CD14-positive monocyte (primary cell): ENCODE measurements at regions not wholly inside any gene's neighbourhood (a gene's known extent, or its start where the extent isn't known, plus 50 kb on each side); places are given as distances from the start of the nearest gene placed in this dataset.

ENCODE experiments used
- DNase-seq, 3 donors: peaks; one replicate each; pipeline ENCODE4 v3.0.0-alpha.2; 2011 to 2022
- H2AFZ ChIP-seq: 2 replicates; pipeline ENCODE4 v1.6.0; 2012; ENCODE audit warnings: mild to moderate bottlenecking, low read depth, low read length, inconsistent platforms; ENCODE audit not compliant: insufficient read depth, poor library complexity, severe bottlenecking
- H3K27ac ChIP-seq, 2 donors: 1 replicate in 1 of 2; 2 replicates in 1 of 2; pipeline ENCODE4 v1.5.1; 2012 to 2013; ENCODE audit warnings: low read length in 2 of 2, control low read depth in 1 of 2, inconsistent platforms in 1 of 2, low read depth in 1 of 2, mild to moderate bottlenecking in 1 of 2
- H3K27me3 ChIP-seq, 2 donors: one replicate each; pipeline versions ENCODE4 v1.6.0 to v1.6.1; 2011 to 2013; ENCODE audit warnings: low read length in 2 of 2; ENCODE audit not compliant: control insufficient read depth in 2 of 2, insufficient read depth in 2 of 2
- H3K36me3 ChIP-seq, 2 donors: replicated peaks in 1 of 2; 1 replicate in 1 of 2; 2 replicates in 1 of 2; pipeline versions ENCODE4 v1.5.1 to v1.6.1; 2012 to 2013; ENCODE audit warnings: low read length in 2 of 2, control low read depth in 1 of 2, inconsistent platforms in 1 of 2, mild to moderate bottlenecking in 1 of 2; ENCODE audit not compliant: insufficient read depth in 2 of 2, control insufficient read depth in 1 of 2
- H3K4me1 ChIP-seq, 2 donors: 1 replicate in 1 of 2; 2 replicates in 1 of 2; pipeline versions ENCODE4 v1.5.1 to v1.6.1; 2012 to 2013; ENCODE audit warnings: low read length in 2 of 2, control low read depth in 1 of 2, inconsistent platforms in 1 of 2, mild to moderate bottlenecking in 1 of 2, moderate library complexity in 1 of 2; ENCODE audit not compliant: insufficient read depth in 2 of 2, control insufficient read depth in 1 of 2
- H3K4me2 ChIP-seq: replicated peaks from 2 replicates; pipeline ENCODE3; 2012; ENCODE audit warnings: low read length, moderate library complexity, mild to moderate bottlenecking; ENCODE audit not compliant: poor library complexity, severe bottlenecking; ENCODE audit errors: extremely low read depth
- H3K4me3 ChIP-seq, 3 experiments: fragments of 200-600 bp in 1 of 3; sonication (generic) in 1 of 3; replicated peaks in 1 of 3; 1 replicate in 2 of 3; 2 replicates in 1 of 3; pipeline ENCODE4 v1.5.1; 2011 to 2013; ENCODE audit warnings: low read length in 3 of 3, mild to moderate bottlenecking in 3 of 3, control low read depth in 2 of 3, low read depth in 2 of 3, inconsistent platforms in 1 of 3, moderate library complexity in 1 of 3
- H3K79me2 ChIP-seq: 2 replicates; pipeline ENCODE4 v1.6.0; 2012; ENCODE audit warnings: mild to moderate bottlenecking, control low read depth, inconsistent platforms, low read length, moderate library complexity; ENCODE audit not compliant: insufficient read depth
- H3K9ac ChIP-seq: 2 replicates; pipeline ENCODE4 v1.6.0; 2017; ENCODE audit warnings: low read length, mild to moderate bottlenecking; ENCODE audit not compliant: insufficient read depth, poor library complexity, severe bottlenecking
- H3K9me3 ChIP-seq, 2 donors: replicated peaks in 1 of 2; 1 replicate in 1 of 2; 2 replicates in 1 of 2; pipeline versions ENCODE4 v1.5.1 to v1.6.1; 2012 to 2013; ENCODE audit warnings: low read length in 2 of 2, control low read depth in 1 of 2; ENCODE audit not compliant: control insufficient read depth in 1 of 2, insufficient read depth in 1 of 2
- H4K20me1 ChIP-seq: 2 replicates; pipeline ENCODE4 v1.6.0; 2012; ENCODE audit warnings: mild to moderate bottlenecking, low read length, control low read depth, moderate library complexity; ENCODE audit not compliant: insufficient read depth
- H3K27ac Mint-ChIP-seq, 7 donors: one replicate each; pipeline ENCODE4 v1.8.0; 2020; ENCODE audit warnings: mild to moderate bottlenecking in 7 of 7, mixed read lengths in 7 of 7, moderate library complexity in 6 of 7, inconsistent platforms in 2 of 7
- H3K27me3 Mint-ChIP-seq, 3 donors: one replicate each; pipeline ENCODE4 v1.8.0; 2021 to 2022; ENCODE audit warnings: low read depth in 3 of 3, mild to moderate bottlenecking in 3 of 3, mixed read lengths in 3 of 3, moderate library complexity in 3 of 3, inconsistent platforms in 1 of 3
- H3K36me3 Mint-ChIP-seq, 2 donors: one replicate each; pipeline ENCODE4 v1.8.0; 2020; ENCODE audit warnings: mixed read lengths in 2 of 2, inconsistent platforms in 1 of 2, mild to moderate bottlenecking in 1 of 2
- H3K4me1 Mint-ChIP-seq: one replicate; pipeline ENCODE4 v1.8.0; 2020; ENCODE audit warnings: mild to moderate bottlenecking, mixed read lengths
- H3K4me3 Mint-ChIP-seq, 2 donors: one replicate each; pipeline ENCODE4 v1.8.0; 2020; ENCODE audit warnings: mild to moderate bottlenecking in 2 of 2, mixed read lengths in 2 of 2, moderate library complexity in 1 of 2
- H3K9me3 Mint-ChIP-seq, 7 donors: one replicate each; pipeline ENCODE4 v1.8.0; 2020 to 2022; ENCODE audit warnings: mixed read lengths in 7 of 7, mild to moderate bottlenecking in 6 of 7, moderate library complexity in 6 of 7, inconsistent platforms in 2 of 7
- WGBS: methylation state at CpG from one replicate; pipeline ENCODE4 v1.1.5; 2013; ENCODE audit warnings: missing lambda C conversion rate; ENCODE audit not compliant: insufficient coverage; 5-methylcytosine and 5-hydroxymethylcytosine counted together
- intact Hi-C, 2 donors: fragments of 100-400 bp; cut with micrococcal nuclease; formaldehyde crosslinking; loops; one replicate each; pipeline versions ENCODE4 v1.15.0 to v1.15.1; 2023
- TF ChIP-seq, protein P1 (sequence below): fragments of 200-600 bp; IDR thresholded peaks from one replicate; pipeline ENCODE4 v1.8.0; 2022; ENCODE audit warnings: antibody characterized with exemption, mild to moderate bottlenecking

DNA sequence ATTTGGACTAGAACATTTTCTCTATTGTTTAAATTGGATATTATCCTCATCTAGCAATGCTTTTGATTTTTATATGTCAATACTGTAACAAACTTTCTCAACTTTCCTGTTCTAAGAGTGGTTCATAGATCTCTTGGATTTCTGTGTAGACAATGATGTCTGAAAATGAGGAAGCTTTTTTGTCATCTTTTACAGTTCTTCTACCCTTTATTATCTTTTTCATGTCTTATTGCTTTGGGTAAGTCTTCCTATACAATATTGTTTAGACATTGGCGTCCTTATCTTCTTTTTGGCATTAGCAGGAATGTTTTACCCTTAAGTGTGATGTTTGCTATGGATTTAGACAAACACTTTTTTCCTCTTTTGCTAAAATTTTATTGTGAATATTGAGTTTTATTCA, 91.5 kb upstream of the MTHFD1L start:
- Mint-ChIP-seq H3K4me1 (peaks cover 3% of the 10 kb centered on the region), H3K4me3 (no peak overlapping the region), H3K36me3 (no peaks in the 10 kb centered on the region), H3K27me3 (peaks cover 0 to 3% (median 2%) of the 10 kb centered on the region in 3 donors), H3K9me3 (peaks cover 14 to 36% (median 26%) of the 10 kb centered on the region in 7 donors), H3K27ac (no peak overlapping the region)
- Histone ChIP-seq H3K27ac (no peak overlapping the region), H3K9me3 (peaks cover 34 to 39% of the 10 kb centered on the region in 2 donors), H3K4me1 (no peaks in the 10 kb centered on the region), H3K9ac (no peak overlapping the region), H4K20me1 (no peaks in the 10 kb centered on the region), H3K4me3 (no peak overlapping the region), H3K4me2 (no peak overlapping the region), H2AFZ (no peak overlapping the region), H3K79me2 (no peaks in the 10 kb centered on the region), H3K36me3 (no peaks in the 10 kb centered on the region), H3K27me3 (no peaks in the 10 kb centered on the region)
- WGBS = no CpG with 5 or more reads among the region's 1 CpG
- DNase-seq = no peak
- TF ChIP-seq, protein P1, sequence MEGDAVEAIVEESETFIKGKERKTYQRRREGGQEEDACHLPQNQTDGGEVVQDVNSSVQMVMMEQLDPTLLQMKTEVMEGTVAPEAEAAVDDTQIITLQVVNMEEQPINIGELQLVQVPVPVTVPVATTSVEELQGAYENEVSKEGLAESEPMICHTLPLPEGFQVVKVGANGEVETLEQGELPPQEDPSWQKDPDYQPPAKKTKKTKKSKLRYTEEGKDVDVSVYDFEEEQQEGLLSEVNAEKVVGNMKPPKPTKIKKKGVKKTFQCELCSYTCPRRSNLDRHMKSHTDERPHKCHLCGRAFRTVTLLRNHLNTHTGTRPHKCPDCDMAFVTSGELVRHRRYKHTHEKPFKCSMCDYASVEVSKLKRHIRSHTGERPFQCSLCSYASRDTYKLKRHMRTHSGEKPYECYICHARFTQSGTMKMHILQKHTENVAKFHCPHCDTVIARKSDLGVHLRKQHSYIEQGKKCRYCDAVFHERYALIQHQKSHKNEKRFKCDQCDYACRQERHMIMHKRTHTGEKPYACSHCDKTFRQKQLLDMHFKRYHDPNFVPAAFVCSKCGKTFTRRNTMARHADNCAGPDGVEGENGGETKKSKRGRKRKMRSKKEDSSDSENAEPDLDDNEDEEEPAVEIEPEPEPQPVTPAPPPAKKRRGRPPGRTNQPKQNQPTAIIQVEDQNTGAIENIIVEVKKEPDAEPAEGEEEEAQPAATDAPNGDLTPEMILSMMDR = no peak
- intact Hi-C loops = no loop called here

DNA sequence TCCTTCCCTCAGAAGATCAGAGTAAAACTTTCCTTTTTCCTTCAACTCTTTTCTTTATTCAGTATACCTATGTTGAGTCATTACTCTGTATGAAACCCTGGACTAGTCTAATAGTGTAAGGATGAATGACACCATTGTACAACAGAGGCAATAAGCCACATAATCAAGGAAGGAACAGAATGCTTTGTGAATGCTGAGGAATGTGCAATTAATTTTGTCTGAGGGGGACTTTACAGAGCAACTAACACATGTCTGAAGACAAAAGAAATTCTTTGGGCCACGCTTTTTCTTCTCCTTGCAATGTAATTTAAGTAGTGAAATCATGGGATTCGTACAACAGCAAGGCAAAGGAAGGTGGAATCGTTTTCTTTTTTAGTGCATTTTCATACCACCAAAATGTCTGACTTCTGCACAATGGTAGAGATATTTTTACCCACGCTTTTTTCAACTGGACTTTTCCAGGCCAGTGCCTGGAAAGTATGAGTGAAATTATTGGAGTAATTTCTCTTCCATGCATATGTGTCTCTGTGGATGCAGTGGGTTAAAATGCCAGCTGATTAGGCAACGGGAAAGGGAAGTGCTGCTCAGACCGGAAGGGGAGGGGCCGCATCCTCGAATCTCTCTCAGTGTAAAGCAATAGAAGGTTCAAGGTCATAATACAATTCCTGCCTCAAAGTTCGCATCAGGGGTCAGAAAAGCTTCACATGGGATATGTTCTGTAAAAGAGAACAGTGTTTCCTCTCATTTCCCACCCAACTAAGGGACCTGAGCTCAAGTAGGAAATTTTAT, 89.9 kb upstream of the MTHFD1L start:
- Histone ChIP-seq H4K20me1 (no peaks in the 10 kb centered on the region), H3K79me2 (no peaks in the 10 kb centered on the region), H3K9me3 (peaks cover 34 to 39% of the 10 kb centered on the region in 2 donors), H3K27me3 (no peaks in the 10 kb centered on the region), H3K4me3 (no peak overlapping the region), H3K36me3 (no peaks in the 10 kb centered on the region), H3K4me2 (no peak overlapping the region), H2AFZ (no peak overlapping the region), H3K4me1 (no peaks in the 10 kb centered on the region), H3K9ac (no peak overlapping the region), H3K27ac (no peak overlapping the region)
- Mint-ChIP-seq H3K27me3 (peaks cover 0 to 2% (median 2%) of the 10 kb centered on the region in 3 donors), H3K4me1 (peaks cover 3% of the 10 kb centered on the region), H3K4me3 (no peak overlapping the region), H3K27ac (no peak overlapping the region), H3K36me3 (no peaks in the 10 kb centered on the region), H3K9me3 (peaks cover 15 to 36% (median 26%) of the 10 kb centered on the region in 7 donors)
- intact Hi-C loops = no loop called here
- no peak for DNase-seq
- WGBS = 33% methylated on average over 3 of the region's 9 CpGs
- TF ChIP-seq, protein P1 = no peak
